Sciatic nerve (tissue), 2 donors: ENCODE measurements at regions not wholly inside any gene's neighbourhood (a gene's known extent, or its start where the extent isn't known, plus 50 kb on each side); places are given as distances from the start of the nearest gene placed in this dataset.

ENCODE experiments used
- ATAC-seq: fragments of 200-7000 bp; cut with Tn5 transposase; one replicate; pipeline ENCODE4 v1.9.1; 2020; ENCODE audit warnings: mild to moderate bottlenecking, moderate library complexity
- DNase-seq: peaks from one replicate; pipeline ENCODE4 v3.0.0-alpha.2; 2020; ENCODE audit warnings: low spot score
- intact Hi-C: fragments of 100-400 bp; cut with DNase I; formaldehyde crosslinking; loops from one replicate; pipeline ENCODE4 v1.14.2; 2022
- donor health status: DM: no; HTN: no; CAD: no.
- donor health status: DM: no; HTN: no; CAD: no.

GRCh38 chr3:191795196-191795595, 334.2 kb downstream of the PYDC2 start:
- intact Hi-C loops = no loop called here
- ATAC-seq (no peak), DNase-seq (no peak)

GRCh38 chr3:191797271-191797670, 336.3 kb downstream of the PYDC2 start:
- DNase-seq (no peak), ATAC-seq (no peak)
- intact Hi-C loops = no loop called here

- ATAC-seq = no peak
- intact Hi-C loops = no loop called here
- DNase-seq = no peak
Observed at GRCh38 chr3:191802671-191803070, 341.7 kb downstream of the PYDC2 start.

- no peak for ATAC-seq
Observed at GRCh38 chr3:191804935-191805334, 344.0 kb downstream of the PYDC2 start.

GRCh38 chr3:191808073-191808472, 347.1 kb downstream of the PYDC2 start:
- intact Hi-C loops = no loop called here
- ATAC-seq = no peak

More at GRCh38 chr3:191804935-191805334, 344.0 kb downstream of the PYDC2 start:
- intact Hi-C loops = no loop called here
- no peak for DNase-seq

DNA sequence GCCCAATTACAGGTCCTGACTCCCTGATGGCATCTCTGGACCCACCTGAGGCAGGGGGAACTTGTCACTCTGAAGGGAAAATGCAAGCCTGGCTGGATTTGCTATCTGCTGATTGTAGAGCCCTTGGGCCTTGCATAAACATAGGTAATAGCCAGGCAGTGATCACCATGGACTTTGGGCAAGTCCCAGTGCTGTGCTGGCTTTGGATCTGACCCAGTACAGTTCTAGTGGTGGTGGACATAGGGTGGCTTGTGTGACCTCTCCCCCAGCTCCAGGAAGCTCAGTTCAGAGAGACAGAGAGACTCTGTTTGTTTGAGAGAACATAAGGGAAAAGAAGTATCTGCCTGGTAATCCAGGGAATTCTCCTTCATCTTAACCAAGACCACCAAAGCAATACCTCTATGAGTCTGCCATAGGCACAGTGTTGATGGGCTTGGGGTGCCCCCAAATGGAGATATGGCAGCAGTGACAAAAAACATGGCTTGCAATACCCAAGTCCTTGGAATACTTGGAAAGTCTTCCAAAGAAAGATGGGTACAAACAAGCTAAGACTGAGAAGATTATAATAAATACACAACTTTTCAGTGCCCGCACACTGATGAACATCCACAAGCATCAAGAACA, 348.5 kb downstream of the PYDC2 start:
- intact Hi-C loops = no loop called here
- ATAC-seq (no peak), DNase-seq (no peak)

More at GRCh38 chr3:191808073-191808472, 347.1 kb downstream of the PYDC2 start:
- no peak for DNase-seq

GRCh38 chr3:191813245-191813644, 352.3 kb downstream of the PYDC2 start:
- DNase-seq (no peak), ATAC-seq (no peak)
- intact Hi-C loops = no loop called here

DNA sequence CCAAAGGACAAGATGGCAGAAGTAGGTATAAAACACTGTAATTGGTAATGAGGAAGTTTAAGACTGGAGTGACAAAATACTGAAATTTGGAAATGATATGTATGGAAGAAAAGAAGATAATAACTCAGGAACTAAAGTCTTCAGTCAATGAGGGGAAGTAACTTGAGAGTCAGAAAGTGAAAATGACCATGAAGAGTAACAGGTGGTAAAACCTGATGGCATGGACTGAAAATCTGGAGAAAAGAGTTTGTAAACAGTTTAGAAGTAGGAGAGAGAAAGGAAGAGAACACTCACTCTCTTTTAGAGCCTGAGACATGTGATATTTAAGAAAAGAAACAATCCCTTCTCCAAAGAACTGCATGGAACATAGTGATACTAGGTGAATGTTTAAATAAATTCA, 387.9 kb downstream of the PYDC2 start:
- no peak for ATAC-seq
- intact Hi-C loops = no loop called here

GRCh38 chr3:191859531-191859930, 398.6 kb downstream of the PYDC2 start:
- no peak for DNase-seq
- intact Hi-C loops = no loop called here
- ATAC-seq = no peak

More for the DNA sequence above, 387.9 kb downstream of the PYDC2 start:
- no peak for DNase-seq

- DNase-seq (no peak), ATAC-seq (no peak)
- intact Hi-C loops = no loop called here
Observed at GRCh38 chr3:191869738-191870415, 408.9 kb downstream of the PYDC2 start.

DNA sequence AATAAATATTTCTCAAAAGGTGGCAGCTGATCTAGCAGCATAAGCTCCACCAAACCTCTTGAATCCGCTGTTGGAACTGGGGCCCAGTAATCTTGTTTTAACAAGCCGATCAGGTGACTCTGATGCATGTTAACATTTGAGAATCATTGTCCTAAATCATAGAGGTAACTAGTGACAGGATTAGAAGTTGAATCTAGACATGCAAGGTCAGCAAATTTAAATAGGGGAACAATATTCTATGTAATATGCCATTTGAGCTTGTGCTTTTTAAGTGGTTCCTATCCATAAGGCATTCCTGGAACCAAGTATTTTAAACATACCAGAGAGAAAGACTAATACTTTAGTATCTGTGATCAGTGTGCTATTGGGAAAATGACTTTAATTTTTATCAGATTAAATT, 412.8 kb downstream of the PYDC2 start:
- ATAC-seq (no peak), DNase-seq (no peak)
- intact Hi-C loops = no loop called here

- DNase-seq = no peak
- intact Hi-C loops = no loop called here
- no peak for ATAC-seq
Observed at GRCh38 chr3:191882289-191882688, 421.3 kb downstream of the PYDC2 start.

DNA sequence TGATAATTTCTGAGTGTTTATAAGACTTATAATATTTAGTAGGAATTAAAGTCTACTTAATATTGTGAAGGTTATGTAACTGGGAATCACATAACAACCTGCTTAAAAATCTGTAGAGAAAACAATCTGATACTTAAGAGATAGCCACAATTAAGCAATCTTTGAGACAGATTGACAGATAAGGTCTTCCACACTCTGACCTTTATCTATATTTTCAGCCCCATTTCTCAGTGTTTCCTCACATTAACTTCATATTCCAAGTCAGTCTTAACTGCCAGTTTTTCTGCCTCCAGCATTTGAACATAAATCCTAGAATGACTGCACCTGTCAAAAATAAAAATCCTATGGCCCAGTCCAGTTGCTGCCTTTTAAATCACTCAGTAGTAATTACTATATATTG, 423.2 kb downstream of the PYDC2 start:
- DNase-seq (no peak), ATAC-seq (no peak)
- intact Hi-C loops = no loop called here

GRCh38 chr3:191889106-191889505, 428.1 kb downstream of the PYDC2 start:
- DNase-seq = no peak
- ATAC-seq = no peak
- intact Hi-C loops = no loop called here

DNA sequence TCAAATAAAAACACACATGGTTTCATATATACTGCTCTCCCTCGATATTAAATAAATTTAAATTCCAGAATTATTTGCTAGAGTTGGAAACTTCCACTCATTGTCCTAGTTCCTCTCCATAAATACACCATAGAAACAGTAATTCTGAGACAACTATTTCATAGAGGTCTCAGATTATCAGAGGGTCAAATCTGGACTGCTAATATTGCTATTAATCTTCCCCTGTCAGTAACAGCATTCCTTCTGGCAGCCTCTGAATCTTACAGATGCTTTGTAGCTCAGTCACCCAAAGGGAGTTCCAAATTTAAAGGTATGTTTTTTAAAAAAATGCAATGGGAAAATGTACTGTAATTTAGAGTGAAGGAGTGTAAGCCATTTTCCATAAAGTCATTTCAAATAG, 428.8 kb downstream of the PYDC2 start:
- intact Hi-C loops = no loop called here
- no peak for DNase-seq

GRCh38 chr3:191894406-191894805, 433.4 kb downstream of the PYDC2 start:
- intact Hi-C loops = no loop called here
- no peak for DNase-seq
- no peak for ATAC-seq

More for the DNA sequence above, 428.8 kb downstream of the PYDC2 start:
- ATAC-seq = no peak

DNA sequence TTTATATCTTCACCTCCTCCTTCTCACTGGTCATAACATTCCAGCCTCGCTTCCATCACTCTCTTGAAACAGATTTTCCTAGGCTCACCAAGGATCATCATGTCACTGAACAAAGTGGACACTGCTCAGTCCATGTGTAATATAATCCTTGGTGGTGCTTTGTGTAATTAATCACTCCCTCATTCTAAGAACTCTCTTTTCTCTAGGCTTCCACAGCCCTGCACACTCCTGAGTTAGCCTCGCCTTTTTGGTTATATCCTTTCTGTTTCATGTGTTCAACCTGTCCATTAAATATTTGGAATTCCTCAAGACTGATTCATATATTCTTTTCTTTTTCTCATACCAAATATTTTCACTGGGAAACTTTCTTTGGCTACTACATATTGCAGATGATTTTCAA, 440.8 kb downstream of the PYDC2 start:
- DNase-seq (no peak), ATAC-seq (no peak)

DNA sequence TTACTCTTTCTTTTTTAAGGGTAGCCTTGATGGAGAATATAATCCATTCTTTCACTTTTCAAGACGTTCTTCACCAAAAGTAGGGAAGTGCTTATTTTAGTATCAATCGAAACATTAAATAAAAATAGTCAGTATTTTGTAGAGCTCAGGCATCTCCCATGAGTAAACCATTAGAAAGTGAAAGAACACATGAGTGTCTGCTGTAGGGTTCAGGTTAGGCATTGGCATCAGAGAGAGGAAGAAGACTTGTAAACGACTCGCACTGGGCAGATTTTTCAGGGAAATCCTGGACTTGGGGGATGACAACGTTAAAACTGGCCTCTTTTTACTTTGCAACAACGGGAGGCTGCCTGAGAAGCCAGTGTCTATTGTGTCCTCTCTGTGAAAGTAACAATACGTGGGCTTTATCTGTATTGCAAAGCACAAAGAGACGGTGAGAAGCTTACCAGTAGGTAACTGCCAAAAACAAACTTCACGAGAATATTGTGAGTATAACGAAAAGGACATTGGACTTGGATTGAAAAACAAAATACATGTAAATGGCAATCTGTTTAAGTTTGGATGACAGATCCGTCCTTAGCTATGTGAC, 451.7 kb downstream of the PYDC2 start:
- DNase-seq = no peak
- intact Hi-C loops = no loop called here
- ATAC-seq = no peak

More for the DNA sequence above, 440.8 kb downstream of the PYDC2 start:
- intact Hi-C loops = no loop called here

DNA sequence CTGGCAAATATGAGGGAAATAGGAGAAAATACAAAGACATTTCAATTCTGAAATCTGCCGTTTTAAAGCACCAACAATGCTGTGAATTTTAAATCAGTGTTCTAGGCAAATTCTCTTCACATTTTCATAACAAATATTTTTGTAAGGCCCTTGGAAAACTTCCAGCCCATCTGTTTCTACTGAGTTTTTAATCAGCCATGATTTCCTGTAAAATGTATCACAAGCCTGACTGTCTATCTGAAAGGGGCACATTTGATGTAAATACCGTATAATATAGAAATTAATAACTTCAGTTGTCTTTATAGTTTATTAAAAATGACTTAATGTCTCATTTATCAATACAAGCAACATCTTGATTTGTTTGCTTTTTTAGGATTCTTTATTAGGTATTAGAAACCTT, 454.7 kb downstream of the PYDC2 start:
- ATAC-seq (no peak), DNase-seq (no peak)
- intact Hi-C loops = no loop called here

DNA sequence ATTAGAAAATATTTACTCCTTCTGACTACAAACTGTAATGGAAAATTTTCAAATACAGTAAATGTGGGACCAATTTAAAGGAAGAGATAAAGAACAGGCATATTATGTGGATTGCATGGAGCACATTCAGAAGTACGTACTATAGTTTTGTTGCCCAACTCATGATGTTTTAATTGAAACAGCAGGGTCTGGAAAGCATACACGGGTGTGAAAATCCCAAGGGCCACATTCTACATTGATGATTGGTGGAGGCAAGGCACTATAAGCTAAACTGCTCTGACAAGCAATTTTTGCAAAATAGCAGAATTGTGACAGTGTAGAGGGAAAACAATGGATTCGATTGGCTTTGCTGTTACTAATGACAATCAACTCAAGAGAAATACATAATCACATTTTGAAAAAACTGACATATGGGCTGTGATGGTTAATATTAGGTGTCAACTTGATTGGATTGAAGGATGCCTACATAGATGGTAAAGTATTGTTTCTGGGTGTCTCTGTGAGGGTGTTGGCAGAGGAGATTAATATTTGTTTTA, 458.6 kb downstream of the PYDC2 start:
- no peak for DNase-seq
- intact Hi-C loops = no loop called here
- ATAC-seq = no peak
